ENCODE measurements at regions not wholly inside any gene's neighbourhood (a gene's known extent, or its start where the extent isn't known, plus 50 kb on each side); places are given as distances from the start of the nearest gene placed in this dataset.

- TF ChIP-seq POLR2AphosphoS2 (IDR thresholded peaks at IDR 0.05; ENCODE audit: low read length) (no peak), TBP (optimal IDR thresholded peaks at IDR 0.05; ENCODE audit: low read depth, low read length) (no peak), ZNF561 (CRISPR knock-in tag; conservative IDR thresholded peaks at IDR 0.05) (no peak), KDM5B (IDR thresholded peaks at IDR 0.05; ENCODE audit: insufficient replicate concordance, low read depth, low read length) (no peak), HMG20B (CRISPR knock-in tag; IDR thresholded peaks at IDR 0.05) (no peak), SAFB2 (IDR thresholded peaks at IDR 0.05; ENCODE audit: borderline replicate concordance, low read depth, low read length, severe bottlenecking) (no peak), ZNF707 (CRISPR knock-in tag; conservative IDR thresholded peaks at IDR 0.05) (no peak), FOXK2 (conservative IDR thresholded peaks at IDR 0.05 in 1 of 2, IDR thresholded peaks at IDR 0.05 in 1 of 2; ENCODE audit: low read depth in 2 of 2) (no peak), TRIM28 (IDR thresholded peaks at IDR 0.05) (no peak), ZNF551 (CRISPR knock-in tag; IDR thresholded peaks at IDR 0.05) (no peak), ZNF699 (CRISPR knock-in tag; IDR thresholded peaks at IDR 0.05; ENCODE audit: insufficient replicate concordance) (no peak)
These were observed 1146.1 kb downstream of the KCNT2 start (continued) for GRCh38 chr1:195462152-195462551.

GRCh38 chr1:195458365-195458764 lies 1149.9 kb downstream of the KCNT2 start:
- no peaks in the 10 kb centered on the region; the same call in 1 of the 2 replicates for H3K9me3 ChIP-seq (replicated peaks; ENCODE audit: control insufficient read depth, insufficient read depth, low read depth, low read length)
- no peak overlapping the region for H3K27ac ChIP-seq (ENCODE audit: extremely low read depth, low read depth, low read length)
- no peaks in the 10 kb centered on the region for H3K79me2 ChIP-seq (ENCODE audit: control insufficient read depth, insufficient read depth, low read length)
- FAIRE-seq (no peak), DNase-seq (ENCODE audit: extremely low read depth in 1 of 4, low spot score in 3 of 4) (no peak), ATAC-seq (no peak)
- H3K4me3 ChIP-seq: no peak overlapping the region
- no peaks in the 10 kb centered on the region for H4K20me1 ChIP-seq (replicated peaks; ENCODE audit: control insufficient read depth, insufficient read depth, low read length)
- H3K36me3 ChIP-seq (ENCODE audit: control insufficient read depth, insufficient read depth, low read length): no peaks in the 10 kb centered on the region
- intact Hi-C loops (cut with micrococcal nuclease) (no loop called here), in situ Hi-C loops (cut with MboI) (no loop called here)
- POLR2A ChIA-PET: no interaction called here
- H3K9ac ChIP-seq (ENCODE audit: insufficient read depth in 1 of 2, low read depth in 2 of 2, low read length in 2 of 2): no peak overlapping the region
- H3K9me1 ChIP-seq (ENCODE audit: control insufficient read depth, insufficient read depth, low read length): no peaks in the 10 kb centered on the region
- H3K4me2 ChIP-seq (ENCODE audit: insufficient read depth, low read length): no peak overlapping the region
- no peaks in the 10 kb centered on the region for H3K4me1 ChIP-seq (replicated peaks in 1 of 2; ENCODE audit: control insufficient read depth in 2 of 2, insufficient read depth in 2 of 2, low read length in 2 of 2)
- no TSS peak for BruUV-seq (replicated peaks)
- no peaks in the 10 kb centered on the region for H3K27me3 ChIP-seq (ENCODE audit: control insufficient read depth in 2 of 2, insufficient read depth in 2 of 2, low read length in 2 of 2)
- no peak overlapping the region for H2AFZ ChIP-seq (ENCODE audit: low read depth, low read length)
- CTCF ChIA-PET (ENCODE audit: low intra/inter-chr PET ratio): no interaction called here
- TF ChIP-seq DDX20 (tag; IDR thresholded peaks at IDR 0.05; ENCODE audit: low read depth) (no peak), OTX1 (CRISPR knock-in tag; IDR thresholded peaks at IDR 0.05) (no peak), NUFIP1 (IDR thresholded peaks at IDR 0.05; ENCODE audit: partially characterized antibody) (no peak), ZNF780A (CRISPR knock-in tag; IDR thresholded peaks at IDR 0.05) (no peak), EZH2 (IDR thresholded peaks at IDR 0.05; ENCODE audit: borderline replicate concordance, low read depth, low read length) (no peak), HNRNPLL (IDR thresholded peaks at IDR 0.05; ENCODE audit: low read depth, low read length, poor library complexity, severe bottlenecking) (no peak), BRD9 (IDR thresholded peaks at IDR 0.05; ENCODE audit: low read depth, partially characterized antibody) (no peak), GTF2F1 (IDR thresholded peaks at IDR 0.05; ENCODE audit: low read depth, low read length) (no peak), ZNF589 (CRISPR knock-in tag; IDR thresholded peaks at IDR 0.05; ENCODE audit: low read depth) (no peak), CREB1 (IDR thresholded peaks at IDR 0.05) (no peak), CREB1 (CRISPR knock-in tag; IDR thresholded peaks at IDR 0.05) (no peak), ADNP (tag; IDR thresholded peaks at IDR 0.05) (no peak), MTA2 (IDR thresholded peaks at IDR 0.05; ENCODE audit: low read depth) (no peak)
- TF ChIP-seq, protein P1, sequence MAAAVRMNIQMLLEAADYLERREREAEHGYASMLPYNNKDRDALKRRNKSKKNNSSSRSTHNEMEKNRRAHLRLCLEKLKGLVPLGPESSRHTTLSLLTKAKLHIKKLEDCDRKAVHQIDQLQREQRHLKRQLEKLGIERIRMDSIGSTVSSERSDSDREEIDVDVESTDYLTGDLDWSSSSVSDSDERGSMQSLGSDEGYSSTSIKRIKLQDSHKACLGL (CRISPR knock-in tag; IDR thresholded peaks at IDR 0.05; ENCODE audit: borderline replicate concordance, poor library complexity, severe bottlenecking): no peak

Data from K562 (cell line).